ENCODE measurements at regions not wholly inside any gene's neighbourhood (a gene's known extent, or its start where the extent isn't known, plus 50 kb on each side); places are given as distances from the start of the nearest gene placed in this dataset.
"Not testable (repeated sequence)": the region's sequence is repeated elsewhere in the genome, so short reads cannot be mapped to it uniquely, and the experiment has no call there.

DNA sequence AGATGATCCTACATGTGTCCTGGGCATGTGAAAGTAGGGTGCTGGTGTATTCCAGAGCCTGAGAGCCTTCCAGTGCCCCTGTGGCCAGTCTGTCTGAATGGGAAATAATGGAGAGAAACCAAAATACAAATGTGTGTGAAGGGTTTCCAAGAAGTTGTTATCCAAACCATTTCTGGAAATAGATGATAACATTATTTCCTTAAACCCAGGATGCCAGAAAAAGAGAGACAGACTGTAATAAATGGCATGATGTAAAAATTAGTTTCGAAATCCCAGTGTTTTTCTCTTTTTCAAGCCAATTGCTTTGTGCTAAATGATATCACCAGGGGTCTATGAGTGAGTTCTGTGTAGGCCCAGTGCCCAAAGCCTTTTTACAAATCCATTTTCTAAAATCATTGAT, 175.3 kb downstream of the PHLDA1 start:
- H3K27me3 Mint-ChIP-seq = peaks cover 12% of the 10 kb centered on the region
- H3K36me3 Mint-ChIP-seq (ENCODE audit: low read depth) = no peaks in the 10 kb centered on the region
- H3K4me1 Mint-ChIP-seq (ENCODE audit: low read depth) = no peaks in the 10 kb centered on the region
- Histone ChIP-seq H3K36me3 (ENCODE audit: insufficient read depth, low read length) (no peaks in the 10 kb centered on the region), H3K4me1 (ENCODE audit: insufficient read depth, low read length) (no peaks in the 10 kb centered on the region), H3K27me3 (ENCODE audit: control insufficient read depth in 1 of 2, insufficient read depth in 2 of 2, low read length in 2 of 2) (peaks cover 0 to 11% of the 10 kb centered on the region in 2 experiments), H3K4me3 (ENCODE audit: low read length) (no peak overlapping the region), H3K9me3 (ENCODE audit: control insufficient read depth in 1 of 2, insufficient read depth in 1 of 2, low read length in 2 of 2) (no peaks in the 10 kb centered on the region), H3K27ac (ENCODE audit: low read depth in 1 of 2, low read length in 2 of 2) (no peak overlapping the region)
- intact Hi-C loops (cut with DNase I, micrococcal nuclease) = no loop called here
- CTCF ChIA-PET = no interaction called here
- POLR2A ChIA-PET = no interaction called here
- H3K27ac Mint-ChIP-seq = no peak overlapping the region
- TF ChIP-seq CTCF (IDR thresholded peaks at IDR 0.05) = no peak
- DNase-seq (no peak), ATAC-seq (ENCODE audit: poor library complexity) (no peak)
- no peak overlapping the region for H3K4me3 Mint-ChIP-seq
- no peaks in the 10 kb centered on the region for H3K9me3 Mint-ChIP-seq

- no peaks in the 10 kb centered on the region for H3K36me3 Mint-ChIP-seq (ENCODE audit: low read depth)
- Histone ChIP-seq H3K27me3 (ENCODE audit: control insufficient read depth in 1 of 2, insufficient read depth in 2 of 2, low read length in 2 of 2) (peaks cover 0 to 11% of the 10 kb centered on the region in 2 experiments), H3K9me3 (ENCODE audit: control insufficient read depth in 1 of 2, insufficient read depth in 1 of 2, low read length in 2 of 2) (no peaks in the 10 kb centered on the region), H3K4me3 (ENCODE audit: low read length) (no peak overlapping the region), H3K36me3 (ENCODE audit: insufficient read depth, low read length) (no peaks in the 10 kb centered on the region), H3K4me1 (ENCODE audit: insufficient read depth, low read length) (no peaks in the 10 kb centered on the region), H3K27ac (ENCODE audit: low read depth in 1 of 2, low read length in 2 of 2) (no peak overlapping the region)
- TF ChIP-seq CTCF (IDR thresholded peaks at IDR 0.05) = no peak
- H3K27me3 Mint-ChIP-seq = peaks cover 12% of the 10 kb centered on the region
- ATAC-seq (ENCODE audit: poor library complexity) = no peak
- no peaks in the 10 kb centered on the region for H3K9me3 Mint-ChIP-seq
- intact Hi-C loops (cut with DNase I, micrococcal nuclease) = no loop called here
- H3K27ac Mint-ChIP-seq = no peak overlapping the region
- ChIA-PET POLR2A (no interaction called here), CTCF (interaction anchor here (0.6 kb wide), 1 partner anchor 70 kb away, joined by 3 read pairs; no protein-coding TSS in a partner anchor)
- H3K4me1 Mint-ChIP-seq (ENCODE audit: low read depth) = no peaks in the 10 kb centered on the region
- H3K4me3 Mint-ChIP-seq = no peak overlapping the region
- no peak for DNase-seq
Observed at GRCh38 chr12:75855360-75855759, 176.2 kb downstream of the PHLDA1 start.

DNA sequence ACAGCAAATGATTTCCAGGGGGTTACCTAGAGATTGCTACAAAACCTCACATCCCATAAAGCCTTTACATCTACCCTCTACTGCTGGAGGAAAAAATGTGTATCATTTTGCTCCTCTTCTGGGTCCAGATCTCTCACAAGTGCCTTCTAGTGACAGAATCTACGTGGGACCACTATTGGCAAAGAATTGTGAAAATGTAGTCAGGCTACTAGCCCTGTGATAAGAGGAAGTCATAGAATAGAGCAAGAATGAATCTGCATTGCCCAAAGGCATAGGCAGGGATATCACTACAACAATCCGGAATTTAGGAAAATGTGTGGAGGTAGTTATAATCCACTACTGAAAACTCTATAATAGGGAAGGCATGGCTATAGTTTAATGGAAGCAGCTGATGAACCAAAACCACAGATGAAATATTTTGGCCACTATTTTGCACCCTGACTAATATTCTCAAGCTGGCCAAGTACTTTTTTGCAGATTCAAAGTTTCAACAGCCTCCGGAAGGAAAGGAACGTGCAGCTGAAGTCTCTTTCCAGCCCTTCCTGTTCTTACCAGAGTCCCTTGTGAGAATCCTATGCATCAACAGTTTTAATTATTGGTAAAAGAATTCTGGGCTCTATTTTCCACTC, 176.8 kb downstream of the PHLDA1 start:
- Mint-ChIP-seq H3K4me1 (ENCODE audit: low read depth) (no peaks in the 10 kb centered on the region), H3K27me3 (peaks cover 12% of the 10 kb centered on the region), H3K27ac (no peak overlapping the region), H3K36me3 (ENCODE audit: low read depth) (no peaks in the 10 kb centered on the region), H3K4me3 (no peak overlapping the region), H3K9me3 (no peaks in the 10 kb centered on the region)
- TF ChIP-seq CTCF (IDR thresholded peaks at IDR 0.05) = no peak
- ChIA-PET CTCF (interaction anchor here (0.6 kb wide), 1 partner anchor 70 kb away, joined by 3 read pairs; no protein-coding TSS in a partner anchor), POLR2A (no interaction called here)
- H3K27me3 ChIP-seq (ENCODE audit: control insufficient read depth in 1 of 2, insufficient read depth in 2 of 2, low read length in 2 of 2) = peaks cover 0 to 11% of the 10 kb centered on the region in 2 experiments
- H3K27ac ChIP-seq (ENCODE audit: low read depth in 1 of 2, low read length in 2 of 2) = no peak overlapping the region
- H3K9me3 ChIP-seq (ENCODE audit: control insufficient read depth in 1 of 2, insufficient read depth in 1 of 2, low read length in 2 of 2) = no peaks in the 10 kb centered on the region
- DNase-seq = no peak
- H3K4me1 ChIP-seq (ENCODE audit: insufficient read depth, low read length) = no peaks in the 10 kb centered on the region
- H3K36me3 ChIP-seq (ENCODE audit: insufficient read depth, low read length) = no peaks in the 10 kb centered on the region
- intact Hi-C loops (cut with DNase I, micrococcal nuclease) = no loop called here
- H3K4me3 ChIP-seq (ENCODE audit: low read length) = no peak overlapping the region
- ATAC-seq (ENCODE audit: poor library complexity) = no peak

- H3K27me3 Mint-ChIP-seq = peaks cover 12% of the 10 kb centered on the region
- H3K4me1 ChIP-seq (ENCODE audit: insufficient read depth, low read length); intact Hi-C loops (cut with DNase I, micrococcal nuclease); CTCF ChIA-PET; POLR2A ChIA-PET; H3K36me3 Mint-ChIP-seq (ENCODE audit: low read depth); H3K4me3 ChIP-seq (ENCODE audit: low read length); H3K9me3 Mint-ChIP-seq; ATAC-seq (ENCODE audit: poor library complexity); H3K27ac ChIP-seq (ENCODE audit: low read depth in 1 of 2, low read length in 2 of 2); H3K4me1 Mint-ChIP-seq (ENCODE audit: low read depth); H3K4me3 Mint-ChIP-seq; H3K9me3 ChIP-seq (ENCODE audit: control insufficient read depth in 1 of 2, insufficient read depth in 1 of 2, low read length in 2 of 2); DNase-seq; H3K27ac Mint-ChIP-seq; H3K36me3 ChIP-seq (ENCODE audit: insufficient read depth, low read length): not testable (repeated sequence)
- H3K27me3 ChIP-seq (ENCODE audit: control insufficient read depth in 1 of 2, insufficient read depth in 2 of 2, low read length in 2 of 2) = peaks cover 0 to 11% of the 10 kb centered on the region in 2 experiments
Observed at GRCh38 chr12:75854137-75854536, 177.4 kb downstream of the PHLDA1 start.

All from CD4-positive, alpha-beta T cell (primary cell).